HepG2 (cell line): ENCODE measurements at regions not wholly inside any gene's neighbourhood (a gene's known extent, or its start where the extent isn't known, plus 50 kb on each side); places are given as distances from the start of the nearest gene placed in this dataset.

ENCODE experiments used
- ATAC-seq: fragments of 200-7000 bp; cut with Tn5 transposase; 3 replicates; pipeline ENCODE4 v1.9.1; 2020; ENCODE audit warnings: mild to moderate bottlenecking, moderate library complexity
- BruUV-seq: library from RNA; stranded (reverse); fragments of 400-500 nt; replicated peaks from 2 replicates; lab custom pipeline; 2021; lab: Mats Ljungman, UMichigan
- CTCF ChIA-PET: fragments of 300-600 bp; formaldehyde crosslinking; extraction: SDS; loops from one replicate; lab custom pipeline; 2021; ENCODE audit warnings: low total read pairs, inconsistent platforms, low intra/inter-chr PET ratio; lab: Yijun Ruan, JAX
- POLR2A ChIA-PET: fragments of 350-600 bp; sonication (Branson Sonifier 250); formaldehyde crosslinking; loops from one replicate; lab custom pipeline; 2020; ENCODE audit warnings: antibody characterized with exemption, inconsistent platforms; lab: Yijun Ruan, JAX
- DNase-seq: peaks from one replicate; pipeline ENCODE4 v3.0.0-alpha.2; 2015; ENCODE audit warnings: low spot score
- FAIRE-seq: peaks from 3 replicates; lab custom pipeline; 2011; peaks lifted over from hg19 to GRCh38; lab: Jason Lieb, UNC
- H2AFZ ChIP-seq: one replicate; pipeline ENCODE4 v1.6.1; 2011; ENCODE audit warnings: low read length, inconsistent platforms
- H3K27ac ChIP-seq: fragments of 300-600 bp; 3 replicates; pipeline ENCODE4 v1.8.0; 2011; ENCODE audit warnings: mixed run types, mild to moderate bottlenecking, mixed read lengths, low read length, inconsistent platforms; ENCODE audit not compliant: insufficient read depth; ENCODE audit errors: extremely low read length
- H3K27me3 ChIP-seq, 2 experiments: fragments of 200-600 bp in 1 of 2; 2 replicates in 1 of 2; 3 replicates in 1 of 2; pipeline versions ENCODE4 v1.6.0 to v1.8.0; 2011; ENCODE audit warnings: low read length in 2 of 2, mild to moderate bottlenecking in 2 of 2, moderate library complexity in 2 of 2, inconsistent platforms in 1 of 2; ENCODE audit not compliant: insufficient read depth in 2 of 2, control insufficient read depth in 1 of 2
- H3K36me3 ChIP-seq, 2 experiments: fragments of 200-600 bp in 1 of 2; replicated peaks in 1 of 2; 2 replicates in 1 of 2; 3 replicates in 1 of 2; pipeline versions ENCODE4 v1.5.1 to v1.8.0; 2011; ENCODE audit warnings: low read length in 2 of 2, inconsistent platforms in 1 of 2; ENCODE audit not compliant: insufficient read depth in 2 of 2, control insufficient read depth in 1 of 2
- H3K4me1 ChIP-seq: 2 replicates; pipeline ENCODE4 v1.5.1; 2012; ENCODE audit warnings: low read length, inconsistent platforms; ENCODE audit not compliant: insufficient read depth
- H3K4me2 ChIP-seq: 2 replicates; pipeline ENCODE4 v1.6.0; 2011; ENCODE audit warnings: low read depth, low read length, inconsistent platforms
- H3K4me3 ChIP-seq, 3 experiments: fragments of 200-600 bp in 1 of 3; sonication (generic), shearing (Covaris generic) in 1 of 3; replicated peaks in 1 of 3; 2 replicates each; pipeline ENCODE4 v1.5.1; 2011 to 2016; ENCODE audit warnings: low read length in 3 of 3, inconsistent platforms in 2 of 3, low read depth in 2 of 3, mild to moderate bottlenecking in 2 of 3, control low read depth in 1 of 3, mixed read lengths in 1 of 3; ENCODE audit not compliant: insufficient read depth in 1 of 3
- H3K79me2 ChIP-seq: one replicate; pipeline ENCODE4 v1.6.1; 2011; ENCODE audit warnings: low read length, inconsistent platforms; ENCODE audit not compliant: insufficient read depth
- H3K9ac ChIP-seq: 2 replicates; pipeline ENCODE4 v1.6.0; 2011; ENCODE audit warnings: mild to moderate bottlenecking, low read depth, low read length, inconsistent platforms; ENCODE audit not compliant: insufficient read depth
- H3K9me3 ChIP-seq: 2 replicates; pipeline ENCODE4 v1.5.1; 2012; ENCODE audit warnings: mild to moderate bottlenecking, low read length
- H4K20me1 ChIP-seq: 2 replicates; pipeline ENCODE4 v1.6.0; 2011; ENCODE audit warnings: inconsistent platforms, mild to moderate bottlenecking, low read length, moderate library complexity; ENCODE audit not compliant: insufficient read depth
- GATAD1 ChIP-seq: IDR thresholded peaks from 2 replicates; pipeline ENCODE4 v1.6.1; 2016; ENCODE audit warnings: missing genetic modification reagents, missing compliant biosample characterization
- HNRNPLL ChIP-seq: fragments of 200-400 bp; formaldehyde crosslinking; IDR thresholded peaks from 2 replicates; pipeline ENCODE4 v1.6.1; 2017; ENCODE audit warnings: mild to moderate bottlenecking, low read depth, low read length; ENCODE audit not compliant: poor library complexity, severe bottlenecking
- RBAK ChIP-seq: sonication (generic); formaldehyde crosslinking; IDR thresholded peaks from 2 replicates; pipeline ENCODE4 v1.5.1; 2020; ENCODE audit warnings: mild to moderate bottlenecking, missing genetic modification reagents
- RBM39 ChIP-seq: fragments of 200-400 bp; formaldehyde crosslinking; IDR thresholded peaks from one replicate; pipeline ENCODE4 v1.6.1; 2018; ENCODE audit warnings: antibody characterized with exemption, mild to moderate bottlenecking, low read depth, low read length; ENCODE audit not compliant: poor library complexity, severe bottlenecking
- WGBS: methylation state at CpG from one replicate; pipeline ENCODE4 v1.1.6; 2017; ENCODE audit warnings: low lambda C conversion rate; 5-methylcytosine and 5-hydroxymethylcytosine counted together
- in situ Hi-C: cut with HindIII; loops from 2 replicates; pipeline ENCODE4 v1.10.0; 2017; ENCODE audit warnings: low pct_unique_long_range_greater_than_20kb; ENCODE audit not compliant: extremely low pct_ligation_motif_present
- intact Hi-C: fragments of 100-400 bp; cut with micrococcal nuclease; formaldehyde crosslinking; loops from one replicate; pipeline ENCODE4 v1.10.0; 2022; ENCODE audit not compliant: unreplicated experiment
- TF ChIP-seq, protein P1 (sequence below): sonication (generic); formaldehyde crosslinking; IDR thresholded peaks from 2 replicates; pipeline ENCODE4 v1.8.0; 2022; ENCODE audit warnings: mild to moderate bottlenecking, missing genetic modification reagents; ENCODE audit not compliant: insufficient replicate concordance

- in situ Hi-C loops (no loop called here), intact Hi-C loops (no loop called here)
- Histone ChIP-seq H2AFZ (no peak overlapping the region), H3K9me3 (peaks cover 4% of the 10 kb centered on the region; the same call in 1 of the 2 replicates), H4K20me1 (no peaks in the 10 kb centered on the region), H3K9ac (no peak overlapping the region), H3K4me1 (peaks cover 40% of the 10 kb centered on the region), H3K79me2 (no peaks in the 10 kb centered on the region), H3K36me3 (no peaks in the 10 kb centered on the region), H3K27ac (no peak overlapping the region), H3K4me2 (peak overlapping the region; percentile 62; the same call in 1 of the 2 replicates), H3K27me3 (no peaks in the 10 kb centered on the region)
- no TSS peak for BruUV-seq
- DNase-seq, result no peak
- no peak for FAIRE-seq
- CTCF ChIA-PET, result no interaction called here
- WGBS, result 7% methylated on average over 5 of the region's 5 CpGs
- no peak for ATAC-seq
- TF ChIP-seq, protein P1, sequence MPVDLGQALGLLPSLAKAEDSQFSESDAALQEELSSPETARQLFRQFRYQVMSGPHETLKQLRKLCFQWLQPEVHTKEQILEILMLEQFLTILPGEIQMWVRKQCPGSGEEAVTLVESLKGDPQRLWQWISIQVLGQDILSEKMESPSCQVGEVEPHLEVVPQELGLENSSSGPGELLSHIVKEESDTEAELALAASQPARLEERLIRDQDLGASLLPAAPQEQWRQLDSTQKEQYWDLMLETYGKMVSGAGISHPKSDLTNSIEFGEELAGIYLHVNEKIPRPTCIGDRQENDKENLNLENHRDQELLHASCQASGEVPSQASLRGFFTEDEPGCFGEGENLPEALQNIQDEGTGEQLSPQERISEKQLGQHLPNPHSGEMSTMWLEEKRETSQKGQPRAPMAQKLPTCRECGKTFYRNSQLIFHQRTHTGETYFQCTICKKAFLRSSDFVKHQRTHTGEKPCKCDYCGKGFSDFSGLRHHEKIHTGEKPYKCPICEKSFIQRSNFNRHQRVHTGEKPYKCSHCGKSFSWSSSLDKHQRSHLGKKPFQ, result no peak
- TF ChIP-seq, all 625 proteins: peak for 0
- H3K4me3 ChIP-seq, result peak overlapping the region in 1 of 3 experiments; percentile 56; a peak in 1 of 6 replicates
- POLR2A ChIA-PET, result no interaction called here
Measured at GRCh38 chr22:27663812-27664211, 137.7 kb downstream of the MN1 start.

GRCh38 chr22:27666272-27666997 is 135.1 kb downstream of the MN1 start:
- H3K4me3 ChIP-seq, result no peak overlapping the region
- H3K9me3 ChIP-seq, result peaks cover 4% of the 10 kb centered on the region; the same call in 1 of the 2 replicates
- no peaks in the 10 kb centered on the region for H3K79me2 ChIP-seq
- ChIA-PET POLR2A (no interaction called here), CTCF (no interaction called here)
- no peak for FAIRE-seq
- intact Hi-C loops, result no loop called here
- H4K20me1 ChIP-seq, result no peaks in the 10 kb centered on the region
- no peak overlapping the region for H3K27ac ChIP-seq
- H3K36me3 ChIP-seq, result no peaks in the 10 kb centered on the region
- H3K4me1 ChIP-seq, result peaks cover 66% of the 10 kb centered on the region
- WGBS, result 73% methylated on average over 4 of the region's 4 CpGs
- no peak for DNase-seq
- H3K27me3 ChIP-seq, result no peaks in the 10 kb centered on the region
- H2AFZ ChIP-seq, result no peak overlapping the region
- no peak for ATAC-seq
- no peak overlapping the region for H3K9ac ChIP-seq
- H3K4me2 ChIP-seq, result no peak overlapping the region
- TF ChIP-seq HNRNPLL, result no peak
- TF ChIP-seq GATAD1, result no peak
- TF ChIP-seq RBAK (CRISPR knock-in tag), result peak; percentile 95
- TF ChIP-seq RBM39, result no peak
- in situ Hi-C loops, result no loop called here
- BruUV-seq, result no TSS peak
